GM12865 (cell line): ENCODE measurements at regions not wholly inside any gene's neighbourhood (a gene's known extent, or its start where the extent isn't known, plus 50 kb on each side); places are given as distances from the start of the nearest gene placed in this dataset.

ENCODE experiments used
- DNase-seq: peaks from one replicate; pipeline ENCODE4 v3.0.0; 2010; ENCODE audit warnings: low read depth
- H3K4me3 ChIP-seq: 2 replicates; pipeline ENCODE4 v1.5.1; 2011; ENCODE audit warnings: mild to moderate bottlenecking, low read depth, low read length, control low read depth
- CTCF ChIP-seq: IDR thresholded peaks from 2 replicates; pipeline ENCODE4 v1.5.1; 2011; ENCODE audit warnings: low read length, control low read depth, low read depth, inconsistent platforms; ENCODE audit not compliant: insufficient read depth; ENCODE audit errors: missing control alignments

GRCh38 chr4:119823891-119824290, 195.3 kb upstream of the PDE5A start:
- no peak for TF ChIP-seq CTCF
- H3K4me3 ChIP-seq: no peak overlapping the region
- DNase-seq: no peak

GRCh38 chr4:119823045-119823444, 194.4 kb upstream of the PDE5A start:
- no peak for TF ChIP-seq CTCF
- H3K4me3 ChIP-seq: no peak overlapping the region
- DNase-seq: no peak

GRCh38 chr4:119816473-119816872, 187.9 kb upstream of the PDE5A start:
- no peak overlapping the region for H3K4me3 ChIP-seq
- no peak for TF ChIP-seq CTCF
- no peak for DNase-seq

- DNase-seq: no peak
- TF ChIP-seq CTCF: no peak
- no peak overlapping the region for H3K4me3 ChIP-seq
These were observed 181.4 kb upstream of the PDE5A start for GRCh38 chr4:119810001-119810400.

GRCh38 chr4:119804404-119804803, 175.8 kb upstream of the PDE5A start:
- H3K4me3 ChIP-seq: no peak overlapping the region
- DNase-seq: no peak
- TF ChIP-seq CTCF: no peak

- H3K4me3 ChIP-seq: no peak overlapping the region
- no peak for DNase-seq
- TF ChIP-seq CTCF: no peak
These were observed 168.8 kb upstream of the PDE5A start for GRCh38 chr4:119797238-119797894.

GRCh38 chr4:119795986-119796578, 167.5 kb upstream of the PDE5A start:
- TF ChIP-seq CTCF: no peak
- no peak for DNase-seq
- H3K4me3 ChIP-seq: no peak overlapping the region
